Lower lobe of right lung (tissue), 2 donors: ENCODE measurements at regions not wholly inside any gene's neighbourhood (a gene's known extent, or its start where the extent isn't known, plus 50 kb on each side); places are given as distances from the start of the nearest gene placed in this dataset.

Experiments
- ATAC-seq, 2 donors: fragments of 200-7000 bp; cut with Tn5 transposase; one replicate each; pipeline ENCODE4 v1.9.1; 2020 to 2022; ENCODE audit warnings: mild to moderate bottlenecking in 2 of 2, moderate library complexity in 2 of 2
- DNase-seq: peaks from one replicate; pipeline ENCODE4 v3.0.0-alpha.2; 2020
- H3K27ac ChIP-seq: fragments of 200-600 bp; one replicate; pipeline ENCODE4 v1.8.0; 2022
- H3K27me3 ChIP-seq: fragments of 200-600 bp; one replicate; pipeline ENCODE4 v1.8.0; 2022; ENCODE audit warnings: low read depth
- H3K36me3 ChIP-seq: fragments of 200-600 bp; one replicate; pipeline ENCODE4 v1.8.0; 2022; ENCODE audit warnings: mild to moderate bottlenecking
- H3K4me1 ChIP-seq: fragments of 200-600 bp; one replicate; pipeline ENCODE4 v1.8.0; 2022
- H3K4me3 ChIP-seq: fragments of 200-600 bp; one replicate; pipeline ENCODE4 v1.8.0; 2022; ENCODE audit warnings: mild to moderate bottlenecking
- H3K9me3 ChIP-seq: fragments of 200-600 bp; one replicate; pipeline ENCODE4 v1.8.0; 2022
- CTCF ChIP-seq: fragments of 200-600 bp; IDR thresholded peaks from one replicate; pipeline ENCODE4 v1.8.0; 2022; ENCODE audit warnings: antibody characterized with exemption, mild to moderate bottlenecking
- intact Hi-C: fragments of 100-400 bp; cut with DNase I; formaldehyde crosslinking; loops from one replicate; pipeline ENCODE4 v1.11.0; 2022
- donor health status: DM: no; HTN: yes; CAD: no; lungs with severe emphysema.

GRCh38 chr3:176958560-176958959, 238.7 kb downstream of the TBL1XR1 start:
- ATAC-seq: no peak
- Histone ChIP-seq H3K27ac (no peak overlapping the region), H3K4me3 (no peak overlapping the region), H3K36me3 (no peaks in the 10 kb centered on the region), H3K4me1 (no peaks in the 10 kb centered on the region), H3K9me3 (no peaks in the 10 kb centered on the region), H3K27me3 (no peaks in the 10 kb centered on the region)
- no peak for TF ChIP-seq CTCF
- intact Hi-C loops: no loop called here
- DNase-seq: no peak

GRCh38 chr3:176954517-176954916, 242.8 kb downstream of the TBL1XR1 start:
- H3K9me3 ChIP-seq: no peaks in the 10 kb centered on the region
- H3K27me3 ChIP-seq: no peaks in the 10 kb centered on the region
- H3K4me1 ChIP-seq: no peaks in the 10 kb centered on the region
- no peak for ATAC-seq
- DNase-seq: no peak
- TF ChIP-seq CTCF: no peak
- H3K27ac ChIP-seq: no peak overlapping the region
- intact Hi-C loops: no loop called here
- H3K36me3 ChIP-seq: no peaks in the 10 kb centered on the region
- H3K4me3 ChIP-seq: no peak overlapping the region

GRCh38 chr3:176953106-176954060, 243.9 kb downstream of the TBL1XR1 start:
- peak in 1 of 2 donors; percentile 57 for ATAC-seq
- no peak for TF ChIP-seq CTCF

GRCh38 chr3:176951586-176952292, 245.5 kb downstream of the TBL1XR1 start:
- H3K4me3 ChIP-seq: no peak overlapping the region
- no peak for ATAC-seq
- no peak for DNase-seq
- intact Hi-C loops: no loop called here
- no peaks in the 10 kb centered on the region for H3K4me1 ChIP-seq
- no peaks in the 10 kb centered on the region for H3K36me3 ChIP-seq
- H3K9me3 ChIP-seq: no peaks in the 10 kb centered on the region
- no peak for TF ChIP-seq CTCF
- no peak overlapping the region for H3K27ac ChIP-seq
- no peaks in the 10 kb centered on the region for H3K27me3 ChIP-seq

More at GRCh38 chr3:176953106-176954060, 243.9 kb downstream of the TBL1XR1 start:
- no peaks in the 10 kb centered on the region for H3K36me3 ChIP-seq
- DNase-seq: no peak
- intact Hi-C loops: no loop called here
- H3K27me3 ChIP-seq: no peaks in the 10 kb centered on the region
- no peak overlapping the region for H3K27ac ChIP-seq
- H3K4me1 ChIP-seq: no peaks in the 10 kb centered on the region
- no peaks in the 10 kb centered on the region for H3K9me3 ChIP-seq
- no peak overlapping the region for H3K4me3 ChIP-seq

- no peaks in the 10 kb centered on the region for H3K4me1 ChIP-seq
- H3K36me3 ChIP-seq: no peaks in the 10 kb centered on the region
- no peaks in the 10 kb centered on the region for H3K9me3 ChIP-seq
- no peak overlapping the region for H3K27ac ChIP-seq
- no peak for TF ChIP-seq CTCF
- ATAC-seq (no peak), DNase-seq (no peak)
- no peak overlapping the region for H3K4me3 ChIP-seq
- intact Hi-C loops: no loop called here
- H3K27me3 ChIP-seq: no peaks in the 10 kb centered on the region
Measured at GRCh38 chr3:176951144-176951543, 246.1 kb downstream of the TBL1XR1 start.
